ENCODE measurements at regions not wholly inside any gene's neighbourhood (a gene's known extent, or its start where the extent isn't known, plus 50 kb on each side); places are given as distances from the start of the nearest gene placed in this dataset.

GRCh38 chr6:26246058-26246457 is 118.9 kb upstream of the BTN3A2 start:
- Histone ChIP-seq H3K4me2 (ENCODE audit: low read depth, low read length, poor library complexity, severe bottlenecking) (no peak overlapping the region), H3K79me2 (ENCODE audit: insufficient read depth, low read length) (no peaks in the 10 kb centered on the region), H3K36me3 (ENCODE audit: insufficient read depth, low read length) (no peaks in the 10 kb centered on the region), H3F3A (ENCODE audit: low read depth) (no peaks in the 10 kb centered on the region), H3K9me3 (ENCODE audit: insufficient read depth, low read depth, low read length) (no peaks in the 10 kb centered on the region), H4K20me1 (ENCODE audit: insufficient read depth, low read length, poor library complexity, severe bottlenecking) (no peaks in the 10 kb centered on the region), H3K4me1 (ENCODE audit: insufficient read depth, low read length, poor library complexity, severe bottlenecking) (peaks cover 25% of the 10 kb centered on the region), H3K27me3 (ENCODE audit: insufficient read depth, low read length, poor library complexity, severe bottlenecking) (no peaks in the 10 kb centered on the region), H3K9me2 (replicated peaks; ENCODE audit: low read depth, low read length) (no peaks in the 10 kb centered on the region), H2AFZ (ENCODE audit: low read length) (no peak overlapping the region), H3K9ac (ENCODE audit: low read depth, low read length, poor library complexity, severe bottlenecking) (peak overlapping the region; percentile 29), H3K4me3 (ENCODE audit: low read length, poor library complexity, severe bottlenecking) (no peak overlapping the region)
- TF ChIP-seq, protein P1, sequence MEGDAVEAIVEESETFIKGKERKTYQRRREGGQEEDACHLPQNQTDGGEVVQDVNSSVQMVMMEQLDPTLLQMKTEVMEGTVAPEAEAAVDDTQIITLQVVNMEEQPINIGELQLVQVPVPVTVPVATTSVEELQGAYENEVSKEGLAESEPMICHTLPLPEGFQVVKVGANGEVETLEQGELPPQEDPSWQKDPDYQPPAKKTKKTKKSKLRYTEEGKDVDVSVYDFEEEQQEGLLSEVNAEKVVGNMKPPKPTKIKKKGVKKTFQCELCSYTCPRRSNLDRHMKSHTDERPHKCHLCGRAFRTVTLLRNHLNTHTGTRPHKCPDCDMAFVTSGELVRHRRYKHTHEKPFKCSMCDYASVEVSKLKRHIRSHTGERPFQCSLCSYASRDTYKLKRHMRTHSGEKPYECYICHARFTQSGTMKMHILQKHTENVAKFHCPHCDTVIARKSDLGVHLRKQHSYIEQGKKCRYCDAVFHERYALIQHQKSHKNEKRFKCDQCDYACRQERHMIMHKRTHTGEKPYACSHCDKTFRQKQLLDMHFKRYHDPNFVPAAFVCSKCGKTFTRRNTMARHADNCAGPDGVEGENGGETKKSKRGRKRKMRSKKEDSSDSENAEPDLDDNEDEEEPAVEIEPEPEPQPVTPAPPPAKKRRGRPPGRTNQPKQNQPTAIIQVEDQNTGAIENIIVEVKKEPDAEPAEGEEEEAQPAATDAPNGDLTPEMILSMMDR (conservative IDR thresholded peaks at IDR 0.05; ENCODE audit: low read length): no peak
- no peak for TF ChIP-seq EZH2phosphoT487 (IDR thresholded peaks at IDR 0.05; ENCODE audit: borderline replicate concordance)

DNA sequence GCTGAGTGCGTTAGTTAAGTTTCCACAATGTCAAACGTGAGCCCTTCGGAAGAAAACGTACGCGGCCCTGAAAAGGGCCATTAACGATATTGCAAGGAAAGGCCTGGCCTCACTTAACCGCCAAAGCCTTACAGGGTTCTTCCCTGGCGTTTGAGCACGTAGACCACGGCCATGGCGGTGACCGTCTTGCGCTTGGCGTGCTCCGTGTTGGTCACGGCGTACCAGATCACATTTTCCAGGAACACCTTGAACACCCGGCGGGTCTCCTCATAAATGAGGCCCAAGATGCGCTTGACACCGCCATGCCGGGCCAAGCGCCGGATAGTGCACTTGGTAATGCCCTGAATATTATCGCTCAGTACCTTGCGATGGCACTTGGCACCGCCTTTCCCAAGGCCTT is 118.4 kb upstream of the BTN3A2 start:
- H3K9me3 ChIP-seq (ENCODE audit: insufficient read depth, low read depth, low read length): no peaks in the 10 kb centered on the region
- no peaks in the 10 kb centered on the region; the same call in 1 of the 2 replicates for H3F3A ChIP-seq (ENCODE audit: low read depth)
- H3K4me2 ChIP-seq (ENCODE audit: low read depth, low read length, poor library complexity, severe bottlenecking): no peak overlapping the region
- H3K27me3 ChIP-seq (ENCODE audit: insufficient read depth, low read length, poor library complexity, severe bottlenecking): no peaks in the 10 kb centered on the region
- H3K79me2 ChIP-seq (ENCODE audit: insufficient read depth, low read length): peaks cover under 1% of the 10 kb centered on the region; the same call in 1 of the 2 replicates
- no peaks in the 10 kb centered on the region for H3K9me2 ChIP-seq (replicated peaks; ENCODE audit: low read depth, low read length)
- H3K36me3 ChIP-seq (ENCODE audit: insufficient read depth, low read length): no peaks in the 10 kb centered on the region
- no peak overlapping the region for H3K4me3 ChIP-seq (ENCODE audit: low read length, poor library complexity, severe bottlenecking)
- H4K20me1 ChIP-seq (ENCODE audit: insufficient read depth, low read length, poor library complexity, severe bottlenecking): no peaks in the 10 kb centered on the region
- no peak overlapping the region for H3K9ac ChIP-seq (ENCODE audit: low read depth, low read length, poor library complexity, severe bottlenecking)
- H2AFZ ChIP-seq (ENCODE audit: low read length): no peak overlapping the region
- no peak for TF ChIP-seq EZH2phosphoT487 (IDR thresholded peaks at IDR 0.05; ENCODE audit: borderline replicate concordance)
- TF ChIP-seq, protein P1 (conservative IDR thresholded peaks at IDR 0.05; ENCODE audit: low read length): no peak
- peaks cover 27% of the 10 kb centered on the region for H3K4me1 ChIP-seq (ENCODE audit: insufficient read depth, low read length, poor library complexity, severe bottlenecking)

- H3K9ac ChIP-seq (ENCODE audit: low read depth, low read length, poor library complexity, severe bottlenecking): peak overlapping the region; percentile 99
- peaks cover 33% of the 10 kb centered on the region for H3K4me1 ChIP-seq (ENCODE audit: insufficient read depth, low read length, poor library complexity, severe bottlenecking)
- peaks cover 7% of the 10 kb centered on the region; the same call in 1 of the 2 replicates for H3F3A ChIP-seq (ENCODE audit: low read depth)
- no peaks in the 10 kb centered on the region for H3K9me3 ChIP-seq (ENCODE audit: insufficient read depth, low read depth, low read length)
- no peaks in the 10 kb centered on the region for H3K36me3 ChIP-seq (ENCODE audit: insufficient read depth, low read length)
- H3K27me3 ChIP-seq (ENCODE audit: insufficient read depth, low read length, poor library complexity, severe bottlenecking): no peaks in the 10 kb centered on the region
- H3K4me3 ChIP-seq (ENCODE audit: low read length, poor library complexity, severe bottlenecking): peak overlapping the region; percentile 85
- no peak overlapping the region; the same call in 1 of the 2 replicates for H2AFZ ChIP-seq (ENCODE audit: low read length)
- TF ChIP-seq, protein P1 (conservative IDR thresholded peaks at IDR 0.05; ENCODE audit: low read length): no peak
- TF ChIP-seq EZH2phosphoT487 (IDR thresholded peaks at IDR 0.05; ENCODE audit: borderline replicate concordance): no peak
- H3K4me2 ChIP-seq (ENCODE audit: low read depth, low read length, poor library complexity, severe bottlenecking): peak overlapping the region; percentile 95
- H3K79me2 ChIP-seq (ENCODE audit: insufficient read depth, low read length): peaks cover 23% of the 10 kb centered on the region
- H4K20me1 ChIP-seq (ENCODE audit: insufficient read depth, low read length, poor library complexity, severe bottlenecking): peaks cover 12% of the 10 kb centered on the region
- H3K9me2 ChIP-seq (replicated peaks; ENCODE audit: low read depth, low read length): no peaks in the 10 kb centered on the region
Measured at GRCh38 chr6:26249707-26249956, 115.4 kb upstream of the BTN3A2 start.
